ENCODE measurements at regions not wholly inside any gene's neighbourhood (a gene's known extent, or its start where the extent isn't known, plus 50 kb on each side); places are given as distances from the start of the nearest gene placed in this dataset.

DNA sequence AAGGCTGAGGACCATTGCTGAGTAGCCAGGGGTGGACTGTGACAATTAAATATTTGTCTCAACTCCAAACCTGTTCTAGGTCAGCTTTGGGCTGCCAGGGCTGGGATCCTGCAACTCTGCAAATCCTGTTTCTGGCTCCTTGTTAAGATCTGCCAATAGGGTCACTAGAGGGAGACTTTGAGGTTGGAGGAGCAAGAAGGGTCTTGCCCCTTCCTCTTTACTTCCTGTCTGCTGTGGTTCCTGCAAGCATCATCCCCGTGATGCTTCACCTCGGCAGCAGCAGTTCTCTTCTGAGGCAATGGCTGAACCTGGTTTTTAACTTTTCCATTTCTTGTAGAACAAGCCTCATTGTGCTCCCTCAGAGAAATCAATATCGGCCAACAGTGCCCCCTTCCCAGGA is 124.6 kb downstream of the IRX5 start:
- Histone ChIP-seq H3K4me2 (ENCODE audit: low read length) (no peak overlapping the region), H3K9me3 (ENCODE audit: low read length) (no peaks in the 10 kb centered on the region), H3K79me2 (ENCODE audit: insufficient read depth, low read depth, low read length) (no peaks in the 10 kb centered on the region), H3K9me2 (ENCODE audit: insufficient read depth, low read length) (no peaks in the 10 kb centered on the region), H2AFZ (ENCODE audit: low read length) (no peak overlapping the region), H3K4me3 (ENCODE audit: low read depth, low read length, poor library complexity, severe bottlenecking) (no peak overlapping the region), H3K27ac (ENCODE audit: low read depth, low read length, poor library complexity, severe bottlenecking) (no peak overlapping the region), H3K36me3 (ENCODE audit: insufficient read depth, low read length) (no peaks in the 10 kb centered on the region), H4K20me1 (ENCODE audit: insufficient read depth, low read length) (no peaks in the 10 kb centered on the region), H3K4me1 (ENCODE audit: insufficient read depth, low read length, poor library complexity, severe bottlenecking) (no peaks in the 10 kb centered on the region)
- ChIA-PET CTCF (ENCODE audit: unreplicated experiment) (no interaction called here), POLR2A (no interaction called here)
- TF ChIP-seq EZH2phosphoT487 (IDR thresholded peaks at IDR 0.05; ENCODE audit: borderline replicate concordance, low read depth, low read length), result no peak
- TF ChIP-seq, protein P1, sequence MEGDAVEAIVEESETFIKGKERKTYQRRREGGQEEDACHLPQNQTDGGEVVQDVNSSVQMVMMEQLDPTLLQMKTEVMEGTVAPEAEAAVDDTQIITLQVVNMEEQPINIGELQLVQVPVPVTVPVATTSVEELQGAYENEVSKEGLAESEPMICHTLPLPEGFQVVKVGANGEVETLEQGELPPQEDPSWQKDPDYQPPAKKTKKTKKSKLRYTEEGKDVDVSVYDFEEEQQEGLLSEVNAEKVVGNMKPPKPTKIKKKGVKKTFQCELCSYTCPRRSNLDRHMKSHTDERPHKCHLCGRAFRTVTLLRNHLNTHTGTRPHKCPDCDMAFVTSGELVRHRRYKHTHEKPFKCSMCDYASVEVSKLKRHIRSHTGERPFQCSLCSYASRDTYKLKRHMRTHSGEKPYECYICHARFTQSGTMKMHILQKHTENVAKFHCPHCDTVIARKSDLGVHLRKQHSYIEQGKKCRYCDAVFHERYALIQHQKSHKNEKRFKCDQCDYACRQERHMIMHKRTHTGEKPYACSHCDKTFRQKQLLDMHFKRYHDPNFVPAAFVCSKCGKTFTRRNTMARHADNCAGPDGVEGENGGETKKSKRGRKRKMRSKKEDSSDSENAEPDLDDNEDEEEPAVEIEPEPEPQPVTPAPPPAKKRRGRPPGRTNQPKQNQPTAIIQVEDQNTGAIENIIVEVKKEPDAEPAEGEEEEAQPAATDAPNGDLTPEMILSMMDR (conservative IDR thresholded peaks at IDR 0.05; ENCODE audit: low read length), result no peak
- no peak for DNase-seq (ENCODE audit: low spot score)
- intact Hi-C loops (cut with micrococcal nuclease; ENCODE audit: unreplicated experiment), result no loop called here
- BruUV-seq (replicated peaks), result no TSS peak

DNA sequence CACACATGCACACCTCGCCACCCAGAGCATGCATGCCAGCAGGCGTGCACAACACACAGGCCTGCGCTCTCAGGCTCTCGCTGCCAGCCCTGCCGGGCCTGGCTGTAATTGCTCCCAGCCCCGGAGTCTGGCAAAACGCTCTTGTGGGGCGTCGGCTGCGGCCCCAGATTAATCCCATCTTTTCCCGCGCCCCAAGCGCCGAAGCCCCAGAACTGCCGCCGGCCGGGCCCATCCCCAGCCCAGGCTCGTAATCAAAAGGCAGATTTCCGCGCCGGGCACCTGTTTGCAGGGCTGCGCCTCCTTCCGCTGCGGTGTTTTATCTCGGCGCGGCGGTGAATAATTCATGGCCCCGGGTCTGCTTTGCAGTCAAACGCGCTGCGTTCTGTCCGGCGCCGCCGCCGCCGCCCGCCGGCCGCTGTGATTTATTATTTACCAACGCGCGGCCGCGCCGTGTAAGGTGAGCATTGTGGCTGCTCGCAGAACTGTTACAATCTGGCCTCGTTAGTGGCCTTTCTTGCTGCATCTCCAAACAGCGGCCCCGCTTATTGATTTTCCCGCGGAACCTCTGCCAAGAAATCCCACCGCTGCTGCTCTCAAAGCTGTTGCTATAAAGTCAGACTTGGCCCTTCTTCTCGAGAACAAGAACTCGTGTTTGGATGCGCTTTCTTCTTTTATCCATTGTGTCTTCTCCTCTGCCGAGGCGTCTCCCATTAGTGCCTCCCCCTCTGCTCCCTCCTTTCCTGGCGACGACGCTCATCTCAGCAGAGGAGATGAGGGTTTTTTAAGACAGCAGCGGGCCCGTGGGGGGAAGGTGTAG is 126.1 kb downstream of the IRX5 start:
- no peaks in the 10 kb centered on the region for H3K4me1 ChIP-seq (ENCODE audit: insufficient read depth, low read length, poor library complexity, severe bottlenecking)
- TF ChIP-seq EZH2phosphoT487 (IDR thresholded peaks at IDR 0.05; ENCODE audit: borderline replicate concordance, low read depth, low read length), result no peak
- TF ChIP-seq, protein P1 (conservative IDR thresholded peaks at IDR 0.05; ENCODE audit: low read length), result no peak
- H3K9me3 ChIP-seq (ENCODE audit: low read length), result no peaks in the 10 kb centered on the region
- intact Hi-C loops (cut with micrococcal nuclease; ENCODE audit: unreplicated experiment), result no loop called here
- no peak overlapping the region for H2AFZ ChIP-seq (ENCODE audit: low read length)
- ChIA-PET POLR2A (interaction anchor here (0.8 kb wide), 1 partner anchor 41 kb away, joined by 3 read pairs; no protein-coding TSS in a partner anchor), CTCF (ENCODE audit: unreplicated experiment) (no interaction called here)
- no peaks in the 10 kb centered on the region for H3K36me3 ChIP-seq (ENCODE audit: insufficient read depth, low read length)
- H4K20me1 ChIP-seq (ENCODE audit: insufficient read depth, low read length), result no peaks in the 10 kb centered on the region
- no TSS peak for BruUV-seq (replicated peaks)
- H3K9me2 ChIP-seq (ENCODE audit: insufficient read depth, low read length), result no peaks in the 10 kb centered on the region
- no peak overlapping the region for H3K4me2 ChIP-seq (ENCODE audit: low read length)
- no peaks in the 10 kb centered on the region for H3K79me2 ChIP-seq (ENCODE audit: insufficient read depth, low read depth, low read length)
- no peak overlapping the region for H3K4me3 ChIP-seq (ENCODE audit: low read depth, low read length, poor library complexity, severe bottlenecking)
- no peak for DNase-seq (ENCODE audit: low spot score)
- no peak overlapping the region for H3K27ac ChIP-seq (ENCODE audit: low read depth, low read length, poor library complexity, severe bottlenecking)

DNA sequence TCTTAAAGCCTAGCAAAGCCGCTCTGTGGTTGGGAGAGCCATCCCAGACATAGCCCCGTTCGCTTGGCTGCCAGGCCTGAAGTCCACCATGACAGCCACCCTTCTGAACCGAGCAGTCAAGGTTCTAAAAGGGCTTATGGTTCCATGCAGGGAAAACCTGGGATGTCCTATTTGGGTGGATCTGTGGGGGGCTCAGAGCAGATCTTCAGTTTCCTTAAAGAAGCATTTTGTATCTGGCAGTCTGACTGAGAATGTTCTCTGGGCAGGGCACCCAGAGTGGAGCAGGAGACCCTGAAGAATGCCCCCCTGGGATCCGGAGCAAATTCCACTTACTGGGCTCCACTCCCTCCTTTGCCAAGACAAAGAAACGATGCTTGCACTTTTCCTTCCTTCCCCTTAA is 127.2 kb downstream of the IRX5 start:
- H3K4me1 ChIP-seq (ENCODE audit: insufficient read depth, low read length, poor library complexity, severe bottlenecking), result no peaks in the 10 kb centered on the region
- ChIA-PET CTCF (ENCODE audit: unreplicated experiment) (no interaction called here), POLR2A (interaction anchor here (0.8 kb wide), 1 partner anchor 40 kb away, joined by 3 read pairs; no protein-coding TSS in a partner anchor)
- H4K20me1 ChIP-seq (ENCODE audit: insufficient read depth, low read length), result no peaks in the 10 kb centered on the region
- H3K27ac ChIP-seq (ENCODE audit: low read depth, low read length, poor library complexity, severe bottlenecking), result no peak overlapping the region
- H2AFZ ChIP-seq (ENCODE audit: low read length), result no peak overlapping the region
- no peaks in the 10 kb centered on the region for H3K36me3 ChIP-seq (ENCODE audit: insufficient read depth, low read length)
- H3K9me2 ChIP-seq (ENCODE audit: insufficient read depth, low read length), result no peaks in the 10 kb centered on the region
- H3K4me2 ChIP-seq (ENCODE audit: low read length), result no peak overlapping the region
- no TSS peak for BruUV-seq (replicated peaks)
- H3K4me3 ChIP-seq (ENCODE audit: low read depth, low read length, poor library complexity, severe bottlenecking), result no peak overlapping the region
- H3K9me3 ChIP-seq (ENCODE audit: low read length), result no peaks in the 10 kb centered on the region
- no peak for DNase-seq (ENCODE audit: low spot score)
- H3K79me2 ChIP-seq (ENCODE audit: insufficient read depth, low read depth, low read length), result no peaks in the 10 kb centered on the region
- intact Hi-C loops (cut with micrococcal nuclease; ENCODE audit: unreplicated experiment), result no loop called here
- no peak for TF ChIP-seq EZH2phosphoT487 (IDR thresholded peaks at IDR 0.05; ENCODE audit: borderline replicate concordance, low read depth, low read length)
- TF ChIP-seq, protein P1 (conservative IDR thresholded peaks at IDR 0.05; ENCODE audit: low read length), result no peak
